SK-N-SH (cell line): ENCODE measurements at regions not wholly inside any gene's neighbourhood (a gene's known extent, or its start where the extent isn't known, plus 50 kb on each side); places are given as distances from the start of the nearest gene placed in this dataset.

Source experiments
- CTCF ChIA-PET: fragments of 300-600, 350-600 bp; formaldehyde crosslinking; extraction: SDS; loops from one replicate; lab custom pipeline; 2021; lab: Yijun Ruan, JAX
- POLR2A ChIA-PET: fragments of 350-600 bp; sonication (Branson Sonifier 250); formaldehyde crosslinking; extraction: SDS; loops from one replicate; lab custom pipeline; 2020; ENCODE audit warnings: antibody characterized with exemption, inconsistent platforms; lab: Yijun Ruan, JAX
- DNase-seq: peaks from one replicate; pipeline ENCODE4 v3.0.0; 2012
- H2AFZ ChIP-seq: fragments of 200-600 bp; sonication (generic); 2 replicates; pipeline ENCODE4 v1.8.1; 2016; ENCODE audit warnings: antibody characterized with exemption, mild to moderate bottlenecking, low read depth
- H3F3A ChIP-seq: fragments of 200-600 bp; sonication (generic); replicated peaks from 2 replicates; pipeline ENCODE3; 2016; ENCODE audit warnings: antibody characterized with exemption, mild to moderate bottlenecking; ENCODE audit not compliant: insufficient read depth
- H3K27ac ChIP-seq, 2 experiments: fragments of 200-500 bp in 1 of 2; fragments of 200-600 bp in 1 of 2; sonication (Bioruptor generic) in 1 of 2; sonication (generic), shearing (Covaris generic) in 1 of 2; 2 replicates each; pipeline versions ENCODE4 v1.5.1 to v1.6.1; 2014 to 2016; ENCODE audit warnings: low read depth in 2 of 2, inconsistent platforms in 1 of 2, low read length in 1 of 2, mild to moderate bottlenecking in 1 of 2, mixed read lengths in 1 of 2
- H3K27me3 ChIP-seq: fragments of 200-600 bp; sonication (generic), shearing (Covaris generic); 2 replicates; pipeline ENCODE4 v1.6.1; 2016; ENCODE audit warnings: mixed run types; ENCODE audit not compliant: insufficient read depth
- H3K36me3 ChIP-seq, 2 experiments: fragments of 200-500 bp in 1 of 2; fragments of 200-600 bp in 1 of 2; sonication (Bioruptor generic) in 1 of 2; sonication (generic) in 1 of 2; replicated peaks in 1 of 2; 2 replicates each; pipeline versions ENCODE3 to v1.5.1; 2014 to 2016; ENCODE audit warnings: low read length in 1 of 2, mild to moderate bottlenecking in 1 of 2; ENCODE audit not compliant: insufficient read depth in 2 of 2, control insufficient read depth in 1 of 2
- H3K4me1 ChIP-seq, 2 experiments: fragments of 200-500 bp in 1 of 2; fragments of 200-600 bp in 1 of 2; sonication (Bioruptor generic) in 1 of 2; sonication (generic), shearing (Covaris generic) in 1 of 2; 2 replicates each; pipeline versions ENCODE4 v1.5.1 to v1.6.1; 2014 to 2016; ENCODE audit warnings: low read depth in 1 of 2, low read length in 1 of 2, mixed run types in 1 of 2; ENCODE audit not compliant: insufficient read depth in 2 of 2, control insufficient read depth in 1 of 2
- H3K4me2 ChIP-seq: fragments of 200-600 bp; sonication (generic), shearing (Covaris generic); 2 replicates; pipeline ENCODE4 v1.6.1; 2017; ENCODE audit warnings: mixed run types
- H3K4me3 ChIP-seq, 2 experiments: fragments of 200-500 bp in 1 of 2; fragments of 200-600 bp in 1 of 2; sonication (Bioruptor generic) in 1 of 2; sonication (generic), shearing (Covaris generic) in 1 of 2; 2 replicates each; pipeline versions ENCODE4 v1.5.1 to v1.8.1; 2014 to 2016; ENCODE audit warnings: low read depth in 2 of 2, inconsistent platforms in 1 of 2, low read length in 1 of 2, mild to moderate bottlenecking in 1 of 2, mixed read lengths in 1 of 2, moderate library complexity in 1 of 2
- H3K79me2 ChIP-seq: fragments of 200-600 bp; sonication (generic); 2 replicates; pipeline ENCODE4 v1.8.1; 2017; ENCODE audit warnings: mild to moderate bottlenecking; ENCODE audit not compliant: insufficient read depth
- H3K9ac ChIP-seq: fragments of 200-600 bp; sonication (generic); 2 replicates; pipeline ENCODE4 v1.6.1; 2017; ENCODE audit warnings: mixed run types
- H3K9me2 ChIP-seq: fragments of 200-600 bp; sonication (generic); 2 replicates; pipeline ENCODE4 v1.6.1; 2017; ENCODE audit warnings: mixed run types
- H3K9me3 ChIP-seq: fragments of 200-600 bp; sonication (generic); 2 replicates; pipeline ENCODE4 v1.6.1; 2017; ENCODE audit warnings: mixed run types, mild to moderate bottlenecking, moderate library complexity
- H4K20me1 ChIP-seq: fragments of 200-600 bp; sonication (generic); 2 replicates; pipeline ENCODE4 v1.6.1; 2017; ENCODE audit warnings: mild to moderate bottlenecking, mixed run types; ENCODE audit not compliant: insufficient read depth
- CHD2 ChIP-seq: fragments of 150-350 bp; IDR thresholded peaks from 2 replicates; pipeline ENCODE4 v1.6.1; 2018; ENCODE audit warnings: low read length; ENCODE audit not compliant: partially characterized antibody
- CTCF ChIP-seq: fragments of 200-600 bp; sonication (generic); IDR thresholded peaks from 2 replicates; pipeline ENCODE4 v1.6.1; 2017; ENCODE audit warnings: antibody characterized with exemption, mild to moderate bottlenecking, moderate library complexity
- ELF1 ChIP-seq: IDR thresholded peaks from 2 replicates; pipeline ENCODE4 v1.4.0; 2012
- EP300 ChIP-seq, 2 experiments: IDR thresholded peaks; 2 replicates each; pipeline versions ENCODE4 v1.4.0 to v1.6.1; 2012; ENCODE audit warnings: borderline replicate concordance in 1 of 2, low read depth in 1 of 2, low read length in 1 of 2
- FOXM1 ChIP-seq: IDR thresholded peaks from 2 replicates; pipeline ENCODE4 v1.4.0; 2012; ENCODE audit warnings: low read depth, mild to moderate bottlenecking
- GATA2 ChIP-seq: sonication (generic); formaldehyde crosslinking; IDR thresholded peaks from 2 replicates; pipeline ENCODE4 v1.5.0; 2020; ENCODE audit warnings: mild to moderate bottlenecking, missing genetic modification reagents
- JUND ChIP-seq: IDR thresholded peaks from 2 replicates; pipeline ENCODE4 v1.4.0; 2012
- MAX ChIP-seq: IDR thresholded peaks from 2 replicates; pipeline ENCODE4 v1.4.0; 2012; ENCODE audit warnings: low read depth
- MEF2A ChIP-seq: IDR thresholded peaks from 2 replicates; pipeline ENCODE4 v1.4.0; 2012; ENCODE audit warnings: low read depth, borderline replicate concordance
- MXI1 ChIP-seq: IDR thresholded peaks from 2 replicates; pipeline ENCODE4 v1.6.1; 2012; ENCODE audit warnings: mild to moderate bottlenecking, low read depth, low read length, improper control_type of control experiment
- NRF1 ChIP-seq: IDR thresholded peaks from 2 replicates; pipeline ENCODE4 v1.6.1; 2012; ENCODE audit warnings: low read depth, mild to moderate bottlenecking, low read length
- RAD21 ChIP-seq: IDR thresholded peaks from 2 replicates; pipeline ENCODE4 v1.6.1; 2012; ENCODE audit warnings: mild to moderate bottlenecking, low read length
- REST ChIP-seq: IDR thresholded peaks from 2 replicates; pipeline ENCODE4 v1.6.1; 2012; ENCODE audit warnings: mild to moderate bottlenecking, low read depth, low read length, moderate library complexity
- RXRA ChIP-seq: IDR thresholded peaks from 2 replicates; pipeline ENCODE4 v1.4.0; 2012; ENCODE audit warnings: low read depth, mild to moderate bottlenecking, borderline replicate concordance
- WGBS: methylation state at CpG from one replicate; pipeline ENCODE4 v1.1.6; 2017; ENCODE audit warnings: low lambda C conversion rate; 5-methylcytosine and 5-hydroxymethylcytosine counted together

- TF ChIP-seq MEF2A (no peak), JUND (no peak), FOXM1 (no peak), RAD21 (no peak), MXI1 (no peak)
- no peak overlapping the region for H2AFZ ChIP-seq
- H3K9me2 ChIP-seq: no peaks in the 10 kb centered on the region
- no peak overlapping the region for H3K9ac ChIP-seq
- H4K20me1 ChIP-seq: no peaks in the 10 kb centered on the region
- no peaks in the 10 kb centered on the region for H3K27me3 ChIP-seq
- no peaks in the 10 kb centered on the region for H3F3A ChIP-seq
- H3K79me2 ChIP-seq: no peaks in the 10 kb centered on the region
- POLR2A ChIA-PET: no interaction called here
- WGBS: 43% methylated on average over 8 of the region's 8 CpGs
- CTCF ChIA-PET: interaction anchor here (2.0 kb wide), 1 partner anchor 215 kb away, joined by 5 read pairs; no protein-coding TSS in a partner anchor
- H3K36me3 ChIP-seq: no peaks in the 10 kb centered on the region
- H3K4me2 ChIP-seq: no peak overlapping the region
- no peak overlapping the region for H3K27ac ChIP-seq
- no peak for DNase-seq
- H3K4me3 ChIP-seq: no peak overlapping the region
- peaks cover 1% of the 10 kb centered on the region; the same call in 1 of the 2 replicates for H3K9me3 ChIP-seq
- H3K4me1 ChIP-seq: peaks cover 0 to 23% of the 10 kb centered on the region in 2 experiments; a peak in 1 of 4 replicates
These were observed 162.9 kb upstream of the B3GAT1 start for GRCh38 chr11:134574947-134575346.

GRCh38 chr11:134574425-134574824, 162.4 kb upstream of the B3GAT1 start:
- no peaks in the 10 kb centered on the region for H3F3A ChIP-seq
- H3K27me3 ChIP-seq: no peaks in the 10 kb centered on the region
- H3K9me2 ChIP-seq: no peaks in the 10 kb centered on the region
- no peaks in the 10 kb centered on the region for H3K79me2 ChIP-seq
- H3K4me3 ChIP-seq: no peak overlapping the region
- no peak overlapping the region for H3K9ac ChIP-seq
- H3K4me2 ChIP-seq: no peak overlapping the region
- no peak for TF ChIP-seq JUND
- no peak for TF ChIP-seq NRF1
- TF ChIP-seq CTCF: no peak
- TF ChIP-seq EP300 (IDR thresholded peaks at IDR 0.05; ENCODE audit: borderline replicate concordance in 1 of 2, low read depth in 1 of 2, low read length in 1 of 2): no peak
- TF ChIP-seq MAX: no peak
- no peak for TF ChIP-seq GATA2
- TF ChIP-seq MXI1: no peak
- TF ChIP-seq ELF1: no peak
- TF ChIP-seq RAD21: no peak
- TF ChIP-seq RXRA: no peak
- no peak for TF ChIP-seq REST
- TF ChIP-seq CHD2: no peak
- no peak overlapping the region for H2AFZ ChIP-seq
- WGBS: 23% methylated on average over 6 of the region's 7 CpGs
- POLR2A ChIA-PET: no interaction called here
- no peaks in the 10 kb centered on the region for H3K36me3 ChIP-seq
- H3K9me3 ChIP-seq: peaks cover 5% of the 10 kb centered on the region; the same call in 1 of the 2 replicates
- CTCF ChIA-PET: interaction anchor here (2.0 kb wide), 1 partner anchor 215 kb away, joined by 5 read pairs; no protein-coding TSS in a partner anchor
- peaks cover 0 to 18% of the 10 kb centered on the region in 2 experiments; a peak in 1 of 4 replicates for H3K4me1 ChIP-seq
- DNase-seq: no peak
- H3K27ac ChIP-seq: no peak overlapping the region
- H4K20me1 ChIP-seq: no peaks in the 10 kb centered on the region
